H9 (cell line): ENCODE measurements at regions not wholly inside any gene's neighbourhood (a gene's known extent, or its start where the extent isn't known, plus 50 kb on each side); places are given as distances from the start of the nearest gene placed in this dataset.

Experiments used
- DNase-seq: peaks from one replicate; pipeline ENCODE4 v3.0.0-alpha.2; 2017
- H2AFZ ChIP-seq: one replicate; pipeline ENCODE4 v1.6.1; 2013; ENCODE audit warnings: mild to moderate bottlenecking, low read length, control low read depth, moderate library complexity
- H2AK5ac ChIP-seq: 2 replicates; pipeline ENCODE4 v1.6.1; 2013; ENCODE audit warnings: low read length, control low read depth, mixed read lengths; ENCODE audit not compliant: insufficient read length
- H2BK120ac ChIP-seq: one replicate; pipeline ENCODE4 v1.6.1; 2013; ENCODE audit warnings: low read depth, mild to moderate bottlenecking, low read length, control low read depth, inconsistent platforms; ENCODE audit not compliant: poor library complexity, severe bottlenecking
- H2BK12ac ChIP-seq: 2 replicates; pipeline ENCODE4 v1.6.1; 2013; ENCODE audit warnings: low read length, control low read depth, mixed read lengths, low read depth; ENCODE audit not compliant: insufficient read length
- H2BK15ac ChIP-seq: 2 replicates; pipeline ENCODE4 v1.6.1; 2013; ENCODE audit warnings: low read depth, low read length, control low read depth
- H2BK20ac ChIP-seq: one replicate; pipeline ENCODE4 v1.6.1; 2013; ENCODE audit warnings: low read depth, mild to moderate bottlenecking, low read length, control low read depth, inconsistent platforms; ENCODE audit not compliant: poor library complexity, severe bottlenecking
- H2BK5ac ChIP-seq: 2 replicates; pipeline ENCODE4 v1.6.1; 2013; ENCODE audit warnings: low read length, control low read depth, mixed read lengths; ENCODE audit not compliant: insufficient read length
- H3K14ac ChIP-seq: 2 replicates; pipeline ENCODE4 v1.6.1; 2013; ENCODE audit warnings: low read length, control low read depth; ENCODE audit not compliant: insufficient read depth
- H3K18ac ChIP-seq: 2 replicates; pipeline ENCODE4 v1.6.1; 2013; ENCODE audit warnings: low read depth, mild to moderate bottlenecking, mixed read lengths, low read length, control low read depth; ENCODE audit not compliant: insufficient read length
- H3K23ac ChIP-seq: 2 replicates; pipeline ENCODE4 v1.6.1; 2013; ENCODE audit warnings: low read length, control low read depth, mixed read lengths, low read depth; ENCODE audit not compliant: insufficient read length
- H3K23me2 ChIP-seq: 2 replicates; pipeline ENCODE4 v1.6.1; 2013; ENCODE audit warnings: low read depth, mild to moderate bottlenecking, mixed read lengths, low read length, control low read depth; ENCODE audit not compliant: insufficient read length, poor library complexity, severe bottlenecking
- H3K27ac ChIP-seq: 2 replicates; pipeline ENCODE4 v1.5.1; 2013; ENCODE audit warnings: low read length, control low read depth, mixed read lengths, low read depth; ENCODE audit not compliant: insufficient read length
- H3K27me3 ChIP-seq: 2 replicates; pipeline ENCODE4 v1.6.1; 2013; ENCODE audit warnings: low read length, control low read depth, inconsistent platforms; ENCODE audit not compliant: insufficient read depth
- H3K4ac ChIP-seq: 2 replicates; pipeline ENCODE4 v1.6.1; 2013; ENCODE audit warnings: low read depth, mild to moderate bottlenecking, control low read depth, inconsistent platforms, low read length, moderate library complexity
- H3K4me1 ChIP-seq: 2 replicates; pipeline ENCODE4 v1.6.1; 2013; ENCODE audit warnings: low read length, control low read depth, inconsistent platforms; ENCODE audit not compliant: insufficient read depth
- H3K4me2 ChIP-seq: 2 replicates; pipeline ENCODE4 v1.6.1; 2013; ENCODE audit warnings: low read length, control low read depth, mixed read lengths; ENCODE audit not compliant: insufficient read length, insufficient read depth
- H3K56ac ChIP-seq: 2 replicates; pipeline ENCODE4 v1.6.1; 2013; ENCODE audit warnings: low read depth, mild to moderate bottlenecking, mixed read lengths, low read length, control low read depth; ENCODE audit not compliant: insufficient read length
- H3K79me1 ChIP-seq: 2 replicates; pipeline ENCODE4 v1.6.1; 2013; ENCODE audit warnings: low read depth, mild to moderate bottlenecking, moderate library complexity, low read length, control low read depth, inconsistent platforms; ENCODE audit not compliant: insufficient read depth, poor library complexity, severe bottlenecking
- H3K79me2 ChIP-seq: 2 replicates; pipeline ENCODE4 v1.6.1; 2013; ENCODE audit warnings: low read length, control low read depth, inconsistent platforms; ENCODE audit not compliant: insufficient read depth
- H3K9ac ChIP-seq: 2 replicates; pipeline ENCODE4 v1.6.1; 2013; ENCODE audit warnings: low read length, control low read depth, mixed read lengths; ENCODE audit not compliant: insufficient read length; ENCODE audit errors: extremely low read depth
- H3K9me3 ChIP-seq: one replicate; pipeline ENCODE4 v1.6.1; 2013; ENCODE audit warnings: low read depth, low read length, inconsistent platforms; ENCODE audit not compliant: control insufficient read depth
- H3T11ph ChIP-seq: one replicate; pipeline ENCODE4 v1.6.1; 2013; ENCODE audit warnings: mild to moderate bottlenecking, low read length, control low read depth, inconsistent platforms
- H4K20me1 ChIP-seq: one replicate; pipeline ENCODE4 v1.6.1; 2013; ENCODE audit not compliant: control insufficient read depth, insufficient read length, insufficient read depth
- H4K5ac ChIP-seq: 2 replicates; pipeline ENCODE4 v1.6.1; 2013; ENCODE audit warnings: low read depth, mild to moderate bottlenecking, mixed read lengths, low read length, control low read depth; ENCODE audit not compliant: insufficient read length
- H4K8ac ChIP-seq: replicated peaks from 2 replicates; pipeline ENCODE4 v1.6.1; 2013; ENCODE audit warnings: low read length, control low read depth, mixed read lengths, low read depth; ENCODE audit not compliant: insufficient read length
- H4K91ac ChIP-seq: 2 replicates; pipeline ENCODE4 v1.6.1; 2013; ENCODE audit warnings: low read depth, mild to moderate bottlenecking, moderate library complexity, mixed read lengths, low read length, control low read depth; ENCODE audit not compliant: insufficient read length
- H3K27ac Mint-ChIP-seq, 3 experiments: 2 replicates in 2 of 3; 3 replicates in 1 of 3; pipeline ENCODE4 v1.8.0; 2020 to 2021; ENCODE audit warnings: mixed read lengths in 3 of 3, mild to moderate bottlenecking in 1 of 3, moderate library complexity in 1 of 3
- H3K27me3 Mint-ChIP-seq: 2 replicates; pipeline ENCODE4 v1.8.0; 2021; ENCODE audit warnings: low read depth, mild to moderate bottlenecking, moderate library complexity, mixed read lengths
- H3K36me3 Mint-ChIP-seq, 3 experiments: 2 replicates in 2 of 3; 3 replicates in 1 of 3; pipeline ENCODE4 v1.8.0; 2020 to 2021; ENCODE audit warnings: low read depth in 3 of 3, mixed read lengths in 3 of 3; ENCODE audit not compliant: insufficient read depth in 1 of 3
- H3K4me1 Mint-ChIP-seq, 2 experiments: 2 replicates each; pipeline ENCODE4 v1.8.0; 2020; ENCODE audit warnings: mixed read lengths in 2 of 2
- H3K4me3 Mint-ChIP-seq, 2 experiments: 2 replicates in 1 of 2; 3 replicates in 1 of 2; pipeline ENCODE4 v1.8.0; 2020 to 2021; ENCODE audit warnings: mild to moderate bottlenecking in 2 of 2, mixed read lengths in 2 of 2, moderate library complexity in 1 of 2
- H3K9me3 Mint-ChIP-seq, 2 experiments: 2 replicates in 1 of 2; 3 replicates in 1 of 2; pipeline ENCODE4 v1.8.0; 2020; ENCODE audit warnings: mild to moderate bottlenecking in 2 of 2, mixed read lengths in 2 of 2, moderate library complexity in 1 of 2
- CTCF ChIP-seq: fragments of 200-600 bp; sonication (generic); conservative IDR thresholded peaks from 3 replicates; pipeline ENCODE4 v1.8.0; 2021; ENCODE audit warnings: antibody characterized with exemption, mild to moderate bottlenecking
- whole genome bisulfite sequencing: extraction: QIAGEN DNeasy Blood & Tissue Kit; methylation state at CpG from one replicate; pipeline ENCODE4 v1.1.7; 2013; ENCODE audit warnings: missing lambda C conversion rate, low lambda C conversion rate, mixed read lengths; ENCODE audit not compliant: insufficient read length; ENCODE audit errors: extremely low coverage; 5-methylcytosine and 5-hydroxymethylcytosine counted together

GRCh38 chr11:64474680-64475079 lies 81.1 kb upstream of the SLC22A11 start:
- H3K23me2 ChIP-seq, result no peaks in the 10 kb centered on the region
- H3K27me3 ChIP-seq, result no peaks in the 10 kb centered on the region
- H3K9me3 ChIP-seq, result no peaks in the 10 kb centered on the region
- no peak overlapping the region for H4K8ac ChIP-seq
- H3K79me1 ChIP-seq, result no peaks in the 10 kb centered on the region
- H3K14ac ChIP-seq, result no peak overlapping the region
- DNase-seq, result no peak
- no peak overlapping the region for H2AFZ ChIP-seq
- no peak overlapping the region for H3K56ac ChIP-seq
- H3K9ac ChIP-seq, result no peak overlapping the region
- no peak overlapping the region for H2BK20ac ChIP-seq
- no peak for TF ChIP-seq CTCF
- no peak overlapping the region for H2BK5ac ChIP-seq
- H3K27ac ChIP-seq, result no peak overlapping the region
- no peak overlapping the region for H3K18ac ChIP-seq
- no peak overlapping the region for H2BK12ac ChIP-seq
- H2BK120ac ChIP-seq, result no peak overlapping the region
- Mint-ChIP-seq H3K4me3 (no peak overlapping the region), H3K4me1 (peaks cover 10 to 25% of the 10 kb centered on the region in 2 experiments), H3K36me3 (no peaks in the 10 kb centered on the region), H3K27ac (no peak overlapping the region), H3K9me3 (no peaks in the 10 kb centered on the region; a peak in 1 of 5 replicates), H3K27me3 (peaks cover 47% of the 10 kb centered on the region)
- no peak overlapping the region for H2AK5ac ChIP-seq
- H3T11ph ChIP-seq, result no peak overlapping the region
- H3K23ac ChIP-seq, result no peak overlapping the region
- H2BK15ac ChIP-seq, result no peak overlapping the region
- WGBS, result no CpG with 5 or more reads among the region's 11 CpGs
- no peaks in the 10 kb centered on the region for H3K4me1 ChIP-seq
- no peaks in the 10 kb centered on the region for H3K79me2 ChIP-seq
- no peaks in the 10 kb centered on the region for H4K20me1 ChIP-seq
- H3K4me2 ChIP-seq, result no peak overlapping the region
- no peak overlapping the region for H4K5ac ChIP-seq
- H4K91ac ChIP-seq, result no peak overlapping the region
- no peak overlapping the region for H3K4ac ChIP-seq
